H1 (cell line): ENCODE measurements at regions not wholly inside any gene's neighbourhood (a gene's known extent, or its start where the extent isn't known, plus 50 kb on each side); places are given as distances from the start of the nearest gene placed in this dataset.

ENCODE experiments used
- CTCF ChIA-PET: fragments of 300-600 bp; sonication (Branson Sonifier 250); formaldehyde crosslinking; loops from one replicate; lab custom pipeline; 2021; ENCODE audit not compliant: partially characterized antibody; lab: Charles Lee
- POLR2A ChIA-PET: fragments of 300-600 bp; sonication (Branson Sonifier 250); formaldehyde crosslinking; loops from one replicate; lab custom pipeline; 2021; ENCODE audit warnings: inconsistent platforms; ENCODE audit not compliant: partially characterized antibody; lab: Charles Lee
- DNase-seq, 2 experiments: peaks; one replicate each; pipeline versions ENCODE4 v3.0.0 to v3.0.0-alpha.2; 2010 to 2022; ENCODE audit warnings: low spot score in 2 of 2, low read depth in 1 of 2, mixed read lengths in 1 of 2
- FAIRE-seq: peaks from 2 replicates; lab custom pipeline; 2011; peaks lifted over from hg19 to GRCh38; lab: Jason Lieb, UNC
- H2AFZ ChIP-seq: 2 replicates; pipeline ENCODE4 v1.8.1; 2012; ENCODE audit warnings: low read length, inconsistent platforms
- H2AK5ac ChIP-seq: 2 replicates; pipeline ENCODE4 v1.6.1; 2013; ENCODE audit warnings: low read depth, low read length
- H2BK120ac ChIP-seq: replicated peaks from 2 replicates; pipeline ENCODE3; 2013; ENCODE audit warnings: low read depth, low read length, inconsistent platforms
- H2BK12ac ChIP-seq: 2 replicates; pipeline ENCODE4 v1.6.1; 2013; ENCODE audit warnings: low read depth, low read length
- H2BK15ac ChIP-seq: 2 replicates; pipeline ENCODE4 v1.6.1; 2013; ENCODE audit warnings: low read length
- H2BK20ac ChIP-seq: 2 replicates; pipeline ENCODE4 v1.6.1; 2013; ENCODE audit warnings: low read length
- H2BK5ac ChIP-seq: 2 replicates; pipeline ENCODE4 v1.6.1; 2013; ENCODE audit warnings: low read depth, low read length
- H3K14ac ChIP-seq: 2 replicates; pipeline ENCODE4 v1.6.1; 2013; ENCODE audit warnings: inconsistent platforms; ENCODE audit not compliant: insufficient read length
- H3K18ac ChIP-seq: 2 replicates; pipeline ENCODE4 v1.6.1; 2013; ENCODE audit warnings: low read length; ENCODE audit errors: extremely low read depth
- H3K23ac ChIP-seq: 2 replicates; pipeline ENCODE4 v1.6.1; 2013; ENCODE audit warnings: inconsistent platforms; ENCODE audit not compliant: insufficient read length
- H3K23me2 ChIP-seq: 2 replicates; pipeline ENCODE4 v1.6.1; 2013; ENCODE audit warnings: low read depth, low read length
- H3K27ac ChIP-seq: 2 replicates; pipeline ENCODE4 v1.6.1; 2011; ENCODE audit warnings: low read depth, low read length, inconsistent platforms
- H3K27me3 ChIP-seq, 4 experiments: replicated peaks in 1 of 4; 1 replicate in 1 of 4; 2 replicates in 3 of 4; pipeline versions ENCODE4 v1.6.1 to v1.8.1; 2011 to 2013; ENCODE audit warnings: low read length in 3 of 4, mild to moderate bottlenecking in 3 of 4, inconsistent platforms in 2 of 4, mixed read lengths in 2 of 4, moderate library complexity in 1 of 4; ENCODE audit not compliant: control insufficient read depth in 3 of 4, insufficient read depth in 3 of 4; ENCODE audit errors: extremely low read depth in 1 of 4
- H3K36me3 ChIP-seq, 4 experiments: 2 replicates each; pipeline versions ENCODE4 v1.6.1 to v1.8.1; 2011 to 2013; ENCODE audit warnings: mild to moderate bottlenecking in 4 of 4, low read length in 3 of 4, moderate library complexity in 2 of 4, control low read depth in 1 of 4, inconsistent platforms in 1 of 4; ENCODE audit not compliant: insufficient read depth in 4 of 4, control insufficient read depth in 2 of 4
- H3K4ac ChIP-seq: replicated peaks from 2 replicates; pipeline ENCODE3; 2013; ENCODE audit warnings: low read length, low read depth, mixed read lengths, inconsistent platforms; ENCODE audit not compliant: insufficient read length
- H3K4me1 ChIP-seq, 4 experiments: replicated peaks in 1 of 4; 1 replicate in 1 of 4; 2 replicates in 3 of 4; pipeline versions ENCODE4 v1.6.1 to v1.8.1; 2011 to 2013; ENCODE audit warnings: low read length in 3 of 4, inconsistent platforms in 2 of 4, mixed read lengths in 1 of 4; ENCODE audit not compliant: insufficient read depth in 4 of 4, control insufficient read depth in 3 of 4
- H3K4me2 ChIP-seq, 2 experiments: 2 replicates each; pipeline versions ENCODE4 v1.6.1 to v1.8.1; 2011 to 2013; ENCODE audit warnings: low read depth in 2 of 2, low read length in 2 of 2, control low read depth in 1 of 2, inconsistent platforms in 1 of 2, mild to moderate bottlenecking in 1 of 2; ENCODE audit not compliant: insufficient read depth in 1 of 2
- H3K4me3 ChIP-seq, 4 experiments: fragments of 200-600, 300-600 bp in 1 of 4; sonication (generic), shearing (Covaris generic), sonication (Bioruptor Twin) in 1 of 4; 2 replicates each; pipeline versions ENCODE4 v1.5.1 to v1.8.1; 2011 to 2016; ENCODE audit warnings: low read length in 4 of 4, low read depth in 3 of 4, control low read depth in 2 of 4, inconsistent platforms in 2 of 4, mild to moderate bottlenecking in 2 of 4, mixed read lengths in 1 of 4, moderate library complexity in 1 of 4; ENCODE audit not compliant: insufficient read depth in 2 of 4; ENCODE audit errors: extremely low read depth in 1 of 4
- H3K56ac ChIP-seq: replicated peaks from 2 replicates; pipeline ENCODE3; 2013; ENCODE audit warnings: low read depth, mild to moderate bottlenecking, mixed read lengths, low read length, inconsistent platforms; ENCODE audit not compliant: insufficient read length
- H3K79me1 ChIP-seq: 2 replicates; pipeline ENCODE4 v1.6.1; 2013; ENCODE audit warnings: low read depth, low read length, control low read depth
- H3K79me2 ChIP-seq, 2 experiments: 2 replicates each; pipeline versions ENCODE4 v1.6.1 to v1.8.1; 2012 to 2013; ENCODE audit warnings: low read length in 2 of 2, mild to moderate bottlenecking in 2 of 2, inconsistent platforms in 1 of 2; ENCODE audit not compliant: insufficient read depth in 2 of 2, control insufficient read depth in 1 of 2
- H3K9ac ChIP-seq, 4 experiments: replicated peaks in 1 of 4; 1 replicate in 1 of 4; 2 replicates in 3 of 4; pipeline versions ENCODE4 v1.6.1 to v1.8.1; 2011 to 2013; ENCODE audit warnings: low read depth in 3 of 4, low read length in 3 of 4, control low read depth in 2 of 4, mild to moderate bottlenecking in 2 of 4, moderate library complexity in 2 of 4, inconsistent platforms in 1 of 4; ENCODE audit errors: extremely low read depth in 1 of 4
- H3K9me3 ChIP-seq, 2 experiments: 2 replicates each; pipeline versions ENCODE4 v1.6.1 to v1.8.1; 2012 to 2013; ENCODE audit warnings: mild to moderate bottlenecking in 2 of 2, moderate library complexity in 2 of 2, control low read depth in 1 of 2, inconsistent platforms in 1 of 2, low read depth in 1 of 2, low read length in 1 of 2, mixed read lengths in 1 of 2; ENCODE audit not compliant: insufficient read depth in 2 of 2
- H4K20me1 ChIP-seq, 2 experiments: replicated peaks in 1 of 2; 2 replicates each; pipeline versions ENCODE3 to v1.8.1; 2011 to 2013; ENCODE audit warnings: inconsistent platforms in 2 of 2, low read length in 2 of 2, mild to moderate bottlenecking in 1 of 2; ENCODE audit not compliant: insufficient read depth in 2 of 2, control insufficient read depth in 1 of 2
- H4K5ac ChIP-seq: 2 replicates; pipeline ENCODE4 v1.6.1; 2013; ENCODE audit warnings: low read length, low read depth, mixed read lengths, inconsistent platforms; ENCODE audit not compliant: insufficient read length
- H4K8ac ChIP-seq: 2 replicates; pipeline ENCODE4 v1.8.0; 2013; ENCODE audit warnings: mild to moderate bottlenecking, moderate library complexity, low read length, inconsistent platforms; ENCODE audit not compliant: insufficient read depth; ENCODE audit errors: extremely low read depth
- H4K91ac ChIP-seq: replicated peaks from 2 replicates; pipeline ENCODE3; 2013; ENCODE audit warnings: low read length, mixed read lengths, inconsistent platforms; ENCODE audit not compliant: insufficient read length
- BRCA1 ChIP-seq: IDR thresholded peaks from 2 replicates; pipeline ENCODE4 v1.6.1; 2012; ENCODE audit warnings: low read depth, low read length, improper control_type of control experiment
- CBX5 ChIP-seq: fragments of 300-800, 300-1000 bp; sonication (generic); IDR thresholded peaks from 2 replicates; pipeline ENCODE4 v1.7.1; 2016; ENCODE audit warnings: antibody characterized with exemption, low read length, low read depth
- GABPA ChIP-seq: IDR thresholded peaks from 2 replicates; pipeline ENCODE4 v1.6.1; 2011; ENCODE audit warnings: mild to moderate bottlenecking, low read length, moderate library complexity, borderline replicate concordance; ENCODE audit not compliant: insufficient read depth
- MAFK ChIP-seq: IDR thresholded peaks from 2 replicates; pipeline ENCODE4 v1.6.1; 2012; ENCODE audit warnings: low read depth, mild to moderate bottlenecking, improper control_type of control experiment, low read length

GRCh38 chr14:37697489-37698121 is 102.2 kb downstream of the TTC6 start:
- no peak overlapping the region for H4K5ac ChIP-seq
- H2BK120ac ChIP-seq = no peak overlapping the region
- H2BK20ac ChIP-seq = no peak overlapping the region
- H3K79me1 ChIP-seq = no peaks in the 10 kb centered on the region
- H3K4ac ChIP-seq = no peak overlapping the region
- H3K79me2 ChIP-seq = no peaks in the 10 kb centered on the region
- FAIRE-seq = no peak
- H2BK5ac ChIP-seq = no peak overlapping the region
- H2BK12ac ChIP-seq = no peak overlapping the region
- no peak overlapping the region for H4K8ac ChIP-seq
- no peak overlapping the region for H3K27ac ChIP-seq
- no peak overlapping the region for H3K56ac ChIP-seq
- no peak overlapping the region for H3K4me3 ChIP-seq
- no peak overlapping the region for H2AFZ ChIP-seq
- no peaks in the 10 kb centered on the region; a peak in 1 of 4 replicates for H3K9me3 ChIP-seq
- no peak overlapping the region for H3K9ac ChIP-seq
- no peak overlapping the region for H4K91ac ChIP-seq
- no peaks in the 10 kb centered on the region for H4K20me1 ChIP-seq
- H3K14ac ChIP-seq = no peak overlapping the region
- no peak overlapping the region for H3K4me2 ChIP-seq
- no peaks in the 10 kb centered on the region for H3K27me3 ChIP-seq
- POLR2A ChIA-PET = no interaction called here
- no peaks in the 10 kb centered on the region for H3K4me1 ChIP-seq
- H3K23me2 ChIP-seq = no peaks in the 10 kb centered on the region
- H2BK15ac ChIP-seq = no peak overlapping the region
- no peak for DNase-seq
- CTCF ChIA-PET = interaction anchor here (0.7 kb wide), 1 partner anchor 1426 kb away, joined by 3 read pairs; no protein-coding TSS in a partner anchor
- no peak overlapping the region for H3K23ac ChIP-seq
- H3K18ac ChIP-seq = no peak overlapping the region
- TF ChIP-seq CBX5 (no peak), MAFK (no peak), BRCA1 (no peak), GABPA (no peak)
- TF ChIP-seq, all 59 proteins: peak for 0
- no peak overlapping the region for H2AK5ac ChIP-seq
- no peaks in the 10 kb centered on the region for H3K36me3 ChIP-seq
